Duodenal mucosa (tissue), 2 donors: ENCODE measurements at regions not wholly inside any gene's neighbourhood (a gene's known extent, or its start where the extent isn't known, plus 50 kb on each side); places are given as distances from the start of the nearest gene placed in this dataset.

Experiments
- H3K27ac ChIP-seq: one replicate; pipeline ENCODE4 v1.7.0; 2013; ENCODE audit warnings: low read depth, low read length
- H3K27me3 ChIP-seq, 2 donors: one replicate each; pipeline ENCODE4 v1.7.0; 2013; ENCODE audit warnings: low read length in 2 of 2, control low read depth in 1 of 2; ENCODE audit not compliant: insufficient read depth in 2 of 2, control insufficient read depth in 1 of 2
- H3K36me3 ChIP-seq, 2 donors: one replicate each; pipeline ENCODE4 v1.7.0; 2013; ENCODE audit warnings: low read length in 2 of 2, control low read depth in 1 of 2; ENCODE audit not compliant: insufficient read depth in 2 of 2, control insufficient read depth in 1 of 2
- H3K4me1 ChIP-seq, 2 donors: one replicate each; pipeline ENCODE4 v1.7.0; 2013; ENCODE audit warnings: low read length in 2 of 2, control low read depth in 1 of 2; ENCODE audit not compliant: insufficient read depth in 2 of 2, control insufficient read depth in 1 of 2
- H3K4me3 ChIP-seq, 2 donors: one replicate each; pipeline ENCODE4 v1.7.0; 2013; ENCODE audit warnings: low read length in 2 of 2, low read depth in 1 of 2
- H3K9ac ChIP-seq, 2 donors: one replicate each; pipeline ENCODE4 v1.7.0; 2013; ENCODE audit warnings: low read length in 2 of 2, low read depth in 1 of 2
- H3K9me3 ChIP-seq, 2 donors: one replicate each; pipeline ENCODE4 v1.7.0; 2013; ENCODE audit warnings: low read length in 2 of 2, control low read depth in 1 of 2; ENCODE audit not compliant: control insufficient read depth in 1 of 2

DNA sequence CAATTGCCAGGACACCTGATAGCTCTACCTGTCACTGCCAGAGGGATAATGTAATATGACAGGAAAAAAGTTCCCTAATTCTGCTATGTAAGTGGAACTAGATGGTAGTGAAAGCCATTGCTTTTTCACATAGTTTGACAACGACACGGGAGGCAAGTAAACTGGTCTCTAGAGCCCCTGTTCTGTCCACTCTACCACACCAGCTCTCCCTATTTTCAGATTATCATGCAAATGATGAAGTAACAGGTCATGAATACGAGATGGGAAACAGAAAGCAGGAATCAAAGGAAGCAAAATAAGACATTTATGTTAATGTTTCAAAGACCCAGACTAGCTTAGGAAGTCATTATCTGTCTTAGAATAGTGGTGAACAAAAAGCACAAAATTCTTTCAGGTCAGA is 56.2 kb downstream of the TAF11L14 start:
- no peaks in the 10 kb centered on the region for H3K27me3 ChIP-seq
- H3K9me3 ChIP-seq: peaks cover 0 to 13% of the 10 kb centered on the region in 2 donors
- H3K9ac ChIP-seq: no peak overlapping the region
- H3K27ac ChIP-seq: no peak overlapping the region
- no peaks in the 10 kb centered on the region for H3K4me1 ChIP-seq
- H3K4me3 ChIP-seq: no peak overlapping the region
- H3K36me3 ChIP-seq: no peaks in the 10 kb centered on the region

DNA sequence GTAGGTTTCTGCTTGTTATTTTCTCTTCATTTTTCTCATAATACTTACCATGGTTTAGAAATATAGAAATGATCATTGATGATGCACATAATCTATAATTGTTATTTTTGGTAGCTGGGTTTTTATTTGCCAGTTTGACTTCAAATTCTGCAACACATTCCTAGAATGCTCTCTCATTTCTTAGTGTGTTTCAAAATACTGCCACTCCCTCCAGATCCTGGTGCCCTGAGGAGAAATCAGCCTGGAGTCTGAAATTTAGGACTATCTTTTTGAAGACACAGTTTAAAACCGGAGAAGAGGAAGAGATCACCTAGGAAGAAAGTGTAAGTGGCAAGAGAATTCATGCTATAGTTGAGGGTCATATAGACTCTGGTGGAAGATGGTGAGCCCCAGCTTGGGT is 57.5 kb downstream of the TAF11L14 start:
- Histone ChIP-seq H3K27me3 (no peaks in the 10 kb centered on the region), H3K36me3 (no peaks in the 10 kb centered on the region), H3K4me3 (no peak overlapping the region), H3K9me3 (peaks cover 0 to 13% of the 10 kb centered on the region in 2 donors), H3K27ac (no peak overlapping the region), H3K9ac (no peak overlapping the region), H3K4me1 (no peaks in the 10 kb centered on the region)

DNA sequence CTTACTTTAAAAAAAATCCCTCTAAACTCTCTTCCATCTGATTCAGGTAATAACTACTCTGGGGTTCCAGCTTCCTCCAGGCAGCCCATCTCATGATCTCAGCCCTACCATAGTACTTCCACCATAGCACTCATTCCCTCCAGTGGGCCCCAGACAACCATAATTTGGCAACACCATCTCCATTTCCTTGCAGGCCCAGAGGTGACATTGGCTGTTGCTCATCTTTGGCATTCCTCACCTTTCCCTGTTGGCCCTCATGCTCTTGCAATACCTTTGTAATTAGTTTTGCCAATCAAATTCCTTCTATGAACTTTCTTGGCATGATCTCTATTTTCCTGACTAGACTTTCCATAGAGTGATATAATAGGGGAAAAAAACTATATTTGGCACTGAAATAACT is 60.1 kb downstream of the TAF11L14 start:
- H3K9ac ChIP-seq: no peak overlapping the region
- no peaks in the 10 kb centered on the region for H3K36me3 ChIP-seq

DNA sequence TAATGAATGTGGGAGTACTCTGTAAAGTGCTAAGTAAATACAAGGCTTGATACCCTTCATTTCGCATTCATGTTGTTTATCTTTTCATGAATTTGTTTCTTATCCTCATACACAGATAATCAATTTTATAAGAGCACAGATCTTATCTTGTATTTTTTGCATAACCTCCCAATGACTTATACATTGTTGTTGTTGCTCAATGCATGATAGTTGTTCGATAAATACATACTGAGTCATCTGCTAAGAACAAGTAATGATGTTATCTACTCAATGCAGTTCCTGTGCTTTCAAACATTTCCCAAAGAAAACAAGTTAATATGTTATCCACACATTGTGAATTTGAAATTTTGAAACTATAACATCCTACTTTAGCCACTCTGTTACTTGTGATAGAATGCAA is 60.7 kb downstream of the TAF11L14 start:
- H3K27me3 ChIP-seq: no peaks in the 10 kb centered on the region
- H3K4me1 ChIP-seq: no peaks in the 10 kb centered on the region
- H3K27ac ChIP-seq: no peak overlapping the region
- H3K36me3 ChIP-seq: no peaks in the 10 kb centered on the region
- H3K4me3 ChIP-seq: no peak overlapping the region
- peaks cover 0 to 5% of the 10 kb centered on the region in 2 donors for H3K9me3 ChIP-seq
- H3K9ac ChIP-seq: no peak overlapping the region

More for the DNA sequence above, 60.1 kb downstream of the TAF11L14 start:
- H3K4me1 ChIP-seq: no peaks in the 10 kb centered on the region
- no peaks in the 10 kb centered on the region for H3K27me3 ChIP-seq
- no peak overlapping the region for H3K4me3 ChIP-seq
- H3K9me3 ChIP-seq: peaks cover 0 to 5% of the 10 kb centered on the region in 2 donors
- no peak overlapping the region for H3K27ac ChIP-seq

DNA sequence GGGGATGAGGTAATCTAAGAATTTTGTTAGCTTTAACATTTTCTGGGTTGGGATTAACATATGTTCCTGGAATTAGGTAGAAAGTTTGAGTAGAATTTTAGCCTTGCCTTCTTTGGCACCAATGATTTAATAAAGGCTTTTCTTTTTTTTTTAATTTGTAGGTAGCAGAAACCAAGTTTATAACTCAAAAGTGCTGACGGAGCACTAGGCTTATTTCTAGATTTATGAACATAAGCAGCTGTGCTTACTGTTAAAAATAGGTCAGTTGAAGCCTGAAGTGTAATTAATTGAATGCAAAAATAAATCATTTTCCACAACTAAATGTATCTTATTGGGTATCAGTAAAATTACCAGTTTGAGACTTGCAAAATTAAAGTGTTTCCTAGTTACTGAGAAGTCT is 62.4 kb downstream of the TAF11L14 start:
- H3K27me3 ChIP-seq: no peaks in the 10 kb centered on the region
- no peak overlapping the region for H3K4me3 ChIP-seq
- H3K4me1 ChIP-seq: no peaks in the 10 kb centered on the region
- H3K27ac ChIP-seq: no peak overlapping the region
- no peaks in the 10 kb centered on the region for H3K36me3 ChIP-seq
- H3K9me3 ChIP-seq: peaks cover 0 to 12% of the 10 kb centered on the region in 2 donors
- H3K9ac ChIP-seq: no peak overlapping the region

DNA sequence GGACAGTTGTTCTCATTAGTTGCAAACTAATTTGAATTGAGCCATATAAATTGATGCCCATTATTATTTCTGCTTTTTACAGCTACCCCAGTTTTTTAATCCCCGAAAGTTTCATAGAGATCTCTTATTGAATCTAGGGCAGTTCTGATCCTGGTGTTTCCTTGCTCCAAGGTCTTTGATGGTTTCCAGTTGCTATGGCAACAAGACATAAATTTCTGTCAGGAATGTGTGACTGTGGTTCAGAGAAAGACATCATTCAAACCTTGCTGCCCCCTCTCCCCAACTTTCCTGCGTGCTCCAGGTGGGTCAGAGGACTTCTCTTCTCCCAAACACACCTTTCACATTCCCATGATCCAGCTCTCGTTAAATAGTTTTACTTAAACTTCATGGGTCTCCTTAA is 63.4 kb downstream of the TAF11L14 start:
- Histone ChIP-seq H3K36me3 (no peaks in the 10 kb centered on the region), H3K4me3 (no peak overlapping the region)

DNA sequence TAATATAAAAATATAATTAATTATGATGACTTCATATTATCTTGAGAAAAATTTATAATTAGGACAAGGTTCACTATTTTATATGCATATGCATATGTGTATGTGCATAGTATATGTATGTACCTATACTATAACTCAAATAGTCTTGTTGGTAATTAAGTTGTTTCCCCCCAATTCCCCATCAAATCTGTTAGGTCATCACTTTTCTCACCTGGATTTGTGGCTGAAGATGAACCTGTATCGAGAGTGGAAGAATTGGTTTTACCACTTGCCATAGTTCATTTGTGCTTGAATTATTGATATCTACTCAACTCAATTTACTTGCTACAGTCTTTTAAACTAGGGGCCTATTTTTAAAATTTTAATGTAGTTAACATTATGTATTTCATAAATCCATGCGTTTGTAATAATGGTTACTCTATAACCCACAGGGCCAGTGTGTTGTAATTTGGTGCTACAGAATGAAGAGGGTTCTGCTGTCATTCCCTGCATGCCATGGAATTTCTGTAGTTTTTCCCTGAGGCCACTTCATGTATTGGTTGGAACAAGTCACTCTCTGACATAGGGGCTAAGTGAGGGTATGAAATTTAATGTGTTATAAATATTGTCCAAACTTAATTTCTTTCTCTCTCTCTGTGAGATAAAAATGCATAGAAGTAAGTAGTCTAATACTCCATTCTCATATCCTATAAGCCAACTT is 74.9 kb downstream of the TAF11L14 start:
- Histone ChIP-seq H3K9me3 (peaks cover 3 to 6% of the 10 kb centered on the region in 2 donors), H3K36me3 (no peaks in the 10 kb centered on the region), H3K27ac (no peak overlapping the region), H3K4me1 (no peaks in the 10 kb centered on the region), H3K27me3 (no peaks in the 10 kb centered on the region), H3K9ac (no peak overlapping the region), H3K4me3 (no peak overlapping the region)

More for the DNA sequence above, 63.4 kb downstream of the TAF11L14 start:
- H3K27me3 ChIP-seq: no peaks in the 10 kb centered on the region
- H3K9me3 ChIP-seq: peaks cover 0 to 17% of the 10 kb centered on the region in 2 donors
- H3K27ac ChIP-seq: no peak overlapping the region
- no peaks in the 10 kb centered on the region for H3K4me1 ChIP-seq
- no peak overlapping the region for H3K9ac ChIP-seq

DNA sequence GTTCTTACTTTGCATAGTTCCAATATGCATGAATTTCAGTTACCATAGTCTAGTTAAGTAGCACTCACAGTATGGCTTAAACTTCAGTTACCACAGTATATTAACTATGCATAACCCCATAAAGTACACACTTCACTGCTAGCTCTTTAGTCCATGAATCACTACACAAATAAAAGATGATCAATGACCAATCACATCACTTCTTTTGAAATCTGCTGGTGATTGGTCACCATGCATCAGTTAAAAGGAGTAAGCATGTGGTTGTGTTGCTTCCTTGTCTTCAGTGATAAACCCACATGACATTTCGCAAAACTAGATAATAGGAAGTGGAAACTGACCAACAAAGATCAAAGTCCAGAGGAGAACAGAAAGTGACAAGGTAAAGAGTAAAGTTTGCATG is 79.0 kb downstream of the TAF11L14 start:
- peaks cover 8% of the 10 kb centered on the region in 2 donors for H3K9me3 ChIP-seq
- H3K4me3 ChIP-seq: no peak overlapping the region
- H3K36me3 ChIP-seq: no peaks in the 10 kb centered on the region
- H3K4me1 ChIP-seq: no peaks in the 10 kb centered on the region
- H3K27ac ChIP-seq: no peak overlapping the region
- no peak overlapping the region for H3K9ac ChIP-seq
- H3K27me3 ChIP-seq: no peaks in the 10 kb centered on the region

DNA sequence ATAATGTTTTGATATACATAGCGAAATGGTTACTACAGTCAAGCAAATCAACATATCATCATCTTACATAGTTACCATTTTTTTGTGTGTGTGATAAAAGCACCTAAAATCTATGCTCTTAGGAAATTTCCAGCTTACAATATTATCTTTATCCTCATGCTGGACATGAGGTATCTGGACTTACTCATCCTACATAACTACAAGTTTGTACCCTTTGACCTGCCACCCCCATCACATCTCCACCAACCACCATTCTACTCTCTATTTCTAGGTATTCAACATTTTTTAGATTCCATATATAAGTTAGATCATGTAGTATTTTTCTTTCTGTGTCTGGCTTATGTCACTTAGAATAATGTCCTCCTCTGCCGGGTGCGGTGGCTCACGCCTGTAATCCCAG is 79.9 kb downstream of the TAF11L14 start:
- H3K9me3 ChIP-seq: peaks cover 8 to 10% of the 10 kb centered on the region in 2 donors
- H3K36me3 ChIP-seq: no peaks in the 10 kb centered on the region
- H3K9ac ChIP-seq: no peak overlapping the region
- H3K27me3 ChIP-seq: no peaks in the 10 kb centered on the region
- no peaks in the 10 kb centered on the region for H3K4me1 ChIP-seq
- no peak overlapping the region for H3K4me3 ChIP-seq
- no peak overlapping the region for H3K27ac ChIP-seq

DNA sequence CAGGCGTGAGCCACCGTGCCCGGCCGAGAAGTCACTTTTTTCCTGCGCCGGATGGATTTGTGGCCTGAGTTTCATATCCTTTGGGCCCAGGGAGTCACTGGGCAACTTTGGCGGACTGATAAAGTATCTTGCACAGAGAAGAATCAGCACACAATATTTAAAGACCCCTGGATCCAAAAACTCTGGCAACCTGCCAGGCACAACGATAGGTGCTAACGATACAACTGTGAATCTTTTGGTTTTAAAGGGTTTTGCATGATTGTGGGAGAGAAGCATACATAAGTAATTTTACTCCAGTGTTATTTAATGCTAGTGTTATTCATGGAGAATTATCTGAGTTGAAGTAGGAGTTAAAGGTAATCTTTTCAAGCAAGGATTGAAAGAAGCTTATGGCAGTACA is 85.3 kb downstream of the TAF11L14 start:
- no peak overlapping the region for H3K27ac ChIP-seq
- peaks cover 7 to 30% of the 10 kb centered on the region in 2 donors for H3K9me3 ChIP-seq
- no peaks in the 10 kb centered on the region for H3K4me1 ChIP-seq
- H3K36me3 ChIP-seq: no peaks in the 10 kb centered on the region
- no peak overlapping the region for H3K4me3 ChIP-seq
- H3K27me3 ChIP-seq: no peaks in the 10 kb centered on the region
- H3K9ac ChIP-seq: no peak overlapping the region
